RWPE2 (cell line): ENCODE measurements at regions not wholly inside any gene's neighbourhood (a gene's known extent, or its start where the extent isn't known, plus 50 kb on each side); places are given as distances from the start of the nearest gene placed in this dataset.
A peak's percentile ranks its signal among the peaks of the same experiment; 100 is the strongest.

ENCODE experiments used
- ATAC-seq: fragments of 200-7000 bp; cut with Tn5 transposase; 3 replicates; pipeline ENCODE4 v1.9.1; 2021; ENCODE audit warnings: low read depth
- DNase-seq: peaks from one replicate; pipeline ENCODE4 v3.0.0-alpha.2; 2020; ENCODE audit warnings: low spot score
- H3K27ac ChIP-seq: fragments of 450-650 bp; 2 replicates; pipeline ENCODE4 v1.5.1; 2017; ENCODE audit warnings: mild to moderate bottlenecking; ENCODE audit not compliant: poor library complexity, severe bottlenecking
- H3K27me3 ChIP-seq: fragments of 250-450 bp; sonication (Bioruptor Pico); 2 replicates; pipeline ENCODE4 v1.5.1; 2021; ENCODE audit warnings: mild to moderate bottlenecking, moderate library complexity; ENCODE audit not compliant: insufficient read depth, poor library complexity, severe bottlenecking
- H3K36me3 ChIP-seq: fragments of 250-450 bp; sonication (Bioruptor Pico); 2 replicates; pipeline ENCODE4 v1.5.1; 2020; ENCODE audit warnings: low read depth, mild to moderate bottlenecking, moderate library complexity
- H3K4me1 ChIP-seq: fragments of 250-450 bp; sonication (Bioruptor Pico); 2 replicates; pipeline ENCODE4 v1.5.1; 2021; ENCODE audit warnings: mild to moderate bottlenecking, moderate library complexity; ENCODE audit not compliant: insufficient read depth, poor library complexity, severe bottlenecking
- H3K4me3 ChIP-seq: fragments of 250-450 bp; sonication (Bioruptor Pico); 2 replicates; pipeline ENCODE4 v1.5.1; 2021; ENCODE audit warnings: mild to moderate bottlenecking, moderate library complexity; ENCODE audit not compliant: severe bottlenecking
- H3K9me3 ChIP-seq: fragments of 250-450 bp; sonication (Bioruptor Pico); 2 replicates; pipeline ENCODE4 v1.5.1; 2021; ENCODE audit warnings: mild to moderate bottlenecking, moderate library complexity; ENCODE audit not compliant: severe bottlenecking
- CTCF ChIP-seq: fragments of 450-650 bp; IDR thresholded peaks from one replicate; pipeline ENCODE4 v1.5.1; 2017; ENCODE audit warnings: mild to moderate bottlenecking, moderate library complexity; ENCODE audit not compliant: poor library complexity, severe bottlenecking

GRCh38 chr15:66941108-66941711, 124.2 kb upstream of the SMAD3 start:
- H3K9me3 ChIP-seq = no peaks in the 10 kb centered on the region
- H3K27me3 ChIP-seq = no peaks in the 10 kb centered on the region
- H3K4me1 ChIP-seq = no peaks in the 10 kb centered on the region
- ATAC-seq = no peak
- no peak overlapping the region for H3K4me3 ChIP-seq
- TF ChIP-seq CTCF = no peak
- H3K27ac ChIP-seq = no peak overlapping the region
- H3K36me3 ChIP-seq = no peaks in the 10 kb centered on the region
- DNase-seq = peak; percentile 54

- H3K27ac ChIP-seq = no peak overlapping the region
- no peak for TF ChIP-seq CTCF
- no peaks in the 10 kb centered on the region for H3K36me3 ChIP-seq
- no peak overlapping the region for H3K4me3 ChIP-seq
- no peaks in the 10 kb centered on the region for H3K4me1 ChIP-seq
- H3K27me3 ChIP-seq = no peaks in the 10 kb centered on the region
- no peaks in the 10 kb centered on the region for H3K9me3 ChIP-seq
- DNase-seq (peak; percentile 13), ATAC-seq (no peak)
These were observed 123.6 kb upstream of the SMAD3 start for GRCh38 chr15:66941791-66942190.

- DNase-seq (peak; percentile 45), ATAC-seq (no peak)
- Histone ChIP-seq H3K4me1 (no peaks in the 10 kb centered on the region), H3K36me3 (no peaks in the 10 kb centered on the region), H3K27me3 (no peaks in the 10 kb centered on the region), H3K4me3 (no peak overlapping the region), H3K9me3 (no peaks in the 10 kb centered on the region), H3K27ac (no peak overlapping the region)
- no peak for TF ChIP-seq CTCF
These were observed 122.6 kb upstream of the SMAD3 start for GRCh38 chr15:66942649-66943390.

- Histone ChIP-seq H3K4me3 (no peak overlapping the region), H3K27ac (no peak overlapping the region), H3K36me3 (no peaks in the 10 kb centered on the region), H3K4me1 (no peaks in the 10 kb centered on the region), H3K9me3 (no peaks in the 10 kb centered on the region), H3K27me3 (no peaks in the 10 kb centered on the region)
- ATAC-seq (peak; percentile 22; the same call in 1 of the 3 replicates), DNase-seq (peak; percentile 62)
- peak; percentile 41 for TF ChIP-seq CTCF
These were observed 121.8 kb upstream of the SMAD3 start for GRCh38 chr15:66943456-66944095.

- no peak for TF ChIP-seq CTCF
- H3K27ac ChIP-seq = no peak overlapping the region
- no peaks in the 10 kb centered on the region for H3K9me3 ChIP-seq
- H3K36me3 ChIP-seq = no peaks in the 10 kb centered on the region
- DNase-seq (peak; percentile 66), ATAC-seq (no peak)
- H3K4me1 ChIP-seq = no peaks in the 10 kb centered on the region
- H3K27me3 ChIP-seq = no peaks in the 10 kb centered on the region
- no peak overlapping the region for H3K4me3 ChIP-seq
These were observed 121.3 kb upstream of the SMAD3 start for GRCh38 chr15:66944121-66944520.
